Right renal pelvis (tissue), 4 donors: ENCODE measurements at regions not wholly inside any gene's neighbourhood (a gene's known extent, or its start where the extent isn't known, plus 50 kb on each side); places are given as distances from the start of the nearest gene placed in this dataset.
A peak's percentile ranks its signal among the peaks of the same experiment; 100 is the strongest.

Experiments
- DNase-seq, 4 donors: peaks; one replicate each; pipeline ENCODE4 v3.0.0-alpha.2; 2013; ENCODE audit warnings: low read depth in 4 of 4, low spot score in 3 of 4, missing footprints in 1 of 4

DNA sequence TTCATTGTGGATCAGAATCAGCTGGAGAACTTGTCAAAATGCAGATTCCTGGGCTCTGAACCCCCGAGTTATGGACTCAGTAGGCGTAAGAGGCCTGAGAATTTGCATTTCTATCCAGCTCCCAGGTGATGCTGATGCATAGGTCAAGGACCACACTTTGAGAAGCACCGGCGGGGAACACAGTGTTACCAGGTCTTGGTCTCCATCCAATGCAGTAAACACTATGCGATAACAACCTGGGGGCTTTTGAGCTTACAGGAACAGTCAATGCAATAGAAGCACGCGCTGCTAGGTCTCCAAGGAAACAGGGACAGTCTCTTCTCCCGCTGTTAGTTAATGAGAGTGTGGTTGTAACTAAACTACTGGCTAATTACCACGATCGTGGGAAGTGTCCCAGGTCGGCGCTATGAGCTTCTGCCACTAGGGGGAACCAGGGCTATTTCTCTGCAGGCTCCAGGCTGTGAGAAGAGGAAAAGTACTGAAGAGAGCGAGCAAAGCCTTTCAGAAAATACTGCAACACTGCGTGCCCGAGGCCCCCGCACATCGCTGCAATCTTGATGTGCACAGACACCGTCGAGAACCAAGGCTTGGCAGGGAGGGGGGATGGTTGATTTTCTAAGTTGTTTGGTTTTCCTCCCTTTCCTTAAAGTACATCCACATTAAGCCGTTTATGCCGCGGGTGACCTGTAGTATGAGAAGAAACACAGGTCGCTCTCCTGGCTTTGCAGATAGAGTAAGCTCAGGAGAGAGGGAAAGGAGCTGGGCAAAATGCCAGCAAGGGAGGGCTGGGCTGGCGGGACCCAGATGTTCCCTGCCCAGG, 52.0 kb upstream of the KCNA1 start:
- peak; percentile 62 to 68 (median 64) for DNase-seq

DNA sequence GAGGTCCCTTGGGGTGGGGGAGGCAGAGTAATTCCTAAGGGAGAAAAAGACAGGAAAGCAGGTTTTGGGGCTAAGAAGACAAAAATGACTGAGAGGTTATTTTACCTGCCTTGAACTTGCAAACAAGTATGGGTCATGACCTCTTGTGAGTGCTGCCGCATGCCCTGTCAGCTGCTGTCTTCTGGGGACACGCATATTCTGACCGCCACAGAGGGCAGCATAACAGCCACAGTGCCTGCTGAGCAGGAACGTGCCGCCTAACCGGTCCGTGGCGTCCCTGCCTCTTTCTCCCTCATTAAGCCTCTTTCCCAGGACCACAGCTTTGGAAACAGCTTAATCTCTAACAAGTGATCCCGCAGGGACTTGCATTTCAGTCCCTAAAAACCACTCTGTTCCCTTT, 51.3 kb upstream of the KCNA1 start:
- peak in 1 of 4 donors; percentile 22 for DNase-seq

DNA sequence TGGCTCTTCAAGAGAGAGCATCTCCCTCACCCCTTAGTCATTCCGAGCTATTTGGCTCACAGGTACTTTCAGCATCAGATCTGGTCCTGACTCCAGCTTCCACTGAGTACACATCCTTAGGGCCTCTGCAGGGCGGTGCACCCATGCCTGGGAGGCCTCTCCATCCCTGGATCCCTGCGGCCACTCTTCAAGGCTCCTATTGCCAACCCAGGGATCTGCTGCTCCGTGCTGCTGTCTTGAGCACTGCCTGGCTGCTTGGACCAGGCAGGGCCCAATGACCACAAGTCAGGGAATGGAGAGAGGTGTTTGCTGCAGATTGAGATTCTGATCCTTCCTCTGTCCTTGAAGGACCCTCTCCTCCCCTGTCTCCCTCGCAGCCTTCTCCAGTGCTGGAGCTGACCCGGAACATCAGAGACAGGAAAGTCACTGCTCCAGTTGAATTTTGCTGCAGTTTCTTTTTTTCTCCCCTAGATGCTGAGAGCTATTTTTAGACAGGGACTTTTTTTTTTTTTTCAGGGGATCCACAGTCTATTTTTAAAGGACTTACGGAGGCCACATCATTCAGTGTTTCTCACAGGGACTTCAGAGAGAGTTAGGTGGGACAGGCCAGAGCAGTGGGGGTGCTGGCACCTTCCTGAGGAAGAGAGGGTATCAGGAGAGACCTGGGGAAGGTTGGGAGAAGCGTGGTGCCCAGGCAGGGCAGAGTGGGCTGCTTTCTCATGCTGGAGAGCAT, 50.1 kb upstream of the KCNA1 start:
- DNase-seq: no peak
